Vagina (tissue), 2 donors: ENCODE measurements at regions not wholly inside any gene's neighbourhood (a gene's known extent, or its start where the extent isn't known, plus 50 kb on each side); places are given as distances from the start of the nearest gene placed in this dataset.

ENCODE experiments used
- DNase-seq, 2 donors: peaks; one replicate each; pipeline ENCODE4 v3.0.0-alpha.2; 2017; ENCODE audit errors: extremely low spot score in 2 of 2
- H3K27ac ChIP-seq: fragments of 200-600 bp; sonication (generic); one replicate; pipeline ENCODE4 v1.5.1; 2019
- H3K27me3 ChIP-seq: fragments of 200-600 bp; sonication (generic); one replicate; pipeline ENCODE4 v1.5.1; 2019
- H3K36me3 ChIP-seq, 2 donors: fragments of 200-600 bp; sonication (generic); one replicate each; pipeline ENCODE4 v1.5.1; 2017 to 2019
- H3K4me1 ChIP-seq: fragments of 200-600 bp; sonication (generic); one replicate; pipeline ENCODE4 v1.5.1; 2019
- H3K4me3 ChIP-seq, 2 donors: fragments of 200-600 bp; sonication (generic); 1 replicate in 1 of 2; 2 replicates in 1 of 2; pipeline ENCODE4 v1.5.1; 2016 to 2019
- H3K9me3 ChIP-seq: fragments of 200-600 bp; sonication (generic); one replicate; pipeline ENCODE4 v1.5.1; 2019
- CTCF ChIP-seq, 3 experiments: fragments of 450-650 bp in 2 of 3; fragments of 200-600 bp in 1 of 3; sonication (generic) in 1 of 3; IDR thresholded peaks; one replicate each; pipeline ENCODE4 v1.5.1; 2017 to 2019; ENCODE audit warnings: antibody characterized with exemption in 3 of 3, mild to moderate bottlenecking in 2 of 3, moderate library complexity in 2 of 3
- POLR2A ChIP-seq, 2 donors: fragments of 450-650 bp; IDR thresholded peaks; one replicate each; pipeline ENCODE4 v1.6.1; 2017; ENCODE audit warnings: antibody characterized with exemption in 2 of 2, mild to moderate bottlenecking in 2 of 2, moderate library complexity in 2 of 2
- POLR2AphosphoS5 ChIP-seq, 2 donors: sonication (generic); formaldehyde crosslinking; IDR thresholded peaks; one replicate each; pipeline ENCODE4 v1.9.0; 2017; ENCODE audit warnings: antibody characterized with exemption in 2 of 2, mild to moderate bottlenecking in 2 of 2, low read depth in 1 of 2; ENCODE audit not compliant: insufficient read depth in 1 of 2
- intact Hi-C: fragments of 100-400 bp; cut with DNase I; formaldehyde crosslinking; loops from one replicate; pipeline ENCODE4 v1.15.1; 2023

- Histone ChIP-seq H3K4me1 (peaks cover 21% of the 10 kb centered on the region), H3K27me3 (no peaks in the 10 kb centered on the region), H3K36me3 (no peaks in the 10 kb centered on the region), H3K4me3 (no peak overlapping the region), H3K27ac (no peak overlapping the region), H3K9me3 (no peaks in the 10 kb centered on the region)
- no peak for DNase-seq
- TF ChIP-seq POLR2A (IDR thresholded peaks at IDR 0.05) (no peak), POLR2AphosphoS5 (IDR thresholded peaks at IDR 0.05; ENCODE audit: insufficient read depth in 1 of 2, low read depth in 1 of 2) (no peak), CTCF (IDR thresholded peaks at IDR 0.05) (no peak)
- intact Hi-C loops, result no loop called here
Measured at GRCh38 chr5:112635771-112636731, 101.6 kb upstream of the APC start.

GRCh38 chr5:112636751-112637150, 100.9 kb upstream of the APC start:
- intact Hi-C loops, result no loop called here
- Histone ChIP-seq H3K4me3 (no peak overlapping the region), H3K27ac (no peak overlapping the region), H3K36me3 (no peaks in the 10 kb centered on the region), H3K27me3 (no peaks in the 10 kb centered on the region), H3K9me3 (no peaks in the 10 kb centered on the region), H3K4me1 (peaks cover 21% of the 10 kb centered on the region)
- no peak for DNase-seq
- TF ChIP-seq CTCF (IDR thresholded peaks at IDR 0.05), result no peak
- no peak for TF ChIP-seq POLR2A (IDR thresholded peaks at IDR 0.05)
- no peak for TF ChIP-seq POLR2AphosphoS5 (IDR thresholded peaks at IDR 0.05; ENCODE audit: insufficient read depth in 1 of 2, low read depth in 1 of 2)

GRCh38 chr5:112637343-112637742, 100.3 kb upstream of the APC start:
- no peak for DNase-seq
- Histone ChIP-seq H3K36me3 (no peaks in the 10 kb centered on the region), H3K9me3 (no peaks in the 10 kb centered on the region), H3K27me3 (no peaks in the 10 kb centered on the region), H3K4me1 (peaks cover 21% of the 10 kb centered on the region), H3K4me3 (no peak overlapping the region), H3K27ac (no peak overlapping the region)
- TF ChIP-seq POLR2A (IDR thresholded peaks at IDR 0.05) (no peak), CTCF (IDR thresholded peaks at IDR 0.05) (no peak), POLR2AphosphoS5 (IDR thresholded peaks at IDR 0.05; ENCODE audit: insufficient read depth in 1 of 2, low read depth in 1 of 2) (no peak)
- intact Hi-C loops, result no loop called here

GRCh38 chr5:112640546-112640945, 97.1 kb upstream of the APC start:
- H3K36me3 ChIP-seq, result no peaks in the 10 kb centered on the region
- TF ChIP-seq POLR2A (IDR thresholded peaks at IDR 0.05) (no peak), POLR2AphosphoS5 (IDR thresholded peaks at IDR 0.05; ENCODE audit: insufficient read depth in 1 of 2, low read depth in 1 of 2) (no peak), CTCF (IDR thresholded peaks at IDR 0.05) (no peak)
- intact Hi-C loops, result no loop called here
- H3K27me3 ChIP-seq, result no peaks in the 10 kb centered on the region
- DNase-seq, result no peak
- H3K4me1 ChIP-seq, result peaks cover 21% of the 10 kb centered on the region
- H3K4me3 ChIP-seq, result no peak overlapping the region
- H3K9me3 ChIP-seq, result no peaks in the 10 kb centered on the region
- no peak overlapping the region for H3K27ac ChIP-seq

GRCh38 chr5:112641515-112642110, 96.1 kb upstream of the APC start:
- H3K27me3 ChIP-seq, result no peaks in the 10 kb centered on the region
- H3K27ac ChIP-seq, result no peak overlapping the region
- H3K36me3 ChIP-seq, result no peaks in the 10 kb centered on the region
- intact Hi-C loops, result no loop called here
- H3K9me3 ChIP-seq, result no peaks in the 10 kb centered on the region
- no peak for TF ChIP-seq CTCF (IDR thresholded peaks at IDR 0.05)
- TF ChIP-seq POLR2AphosphoS5 (IDR thresholded peaks at IDR 0.05; ENCODE audit: insufficient read depth in 1 of 2, low read depth in 1 of 2), result no peak
- TF ChIP-seq POLR2A (IDR thresholded peaks at IDR 0.05), result no peak
- H3K4me3 ChIP-seq, result no peak overlapping the region
- H3K4me1 ChIP-seq, result peaks cover 15% of the 10 kb centered on the region
- no peak for DNase-seq
